Smooth muscle cell of the brain vasculature (primary cell): ENCODE measurements at regions not wholly inside any gene's neighbourhood (a gene's known extent, or its start where the extent isn't known, plus 50 kb on each side); places are given as distances from the start of the nearest gene placed in this dataset.

ENCODE experiments used
- DNase-seq: peaks from one replicate; pipeline ENCODE4 v3.0.0-alpha.2; 2012; ENCODE audit warnings: low read depth, low spot score

DNA sequence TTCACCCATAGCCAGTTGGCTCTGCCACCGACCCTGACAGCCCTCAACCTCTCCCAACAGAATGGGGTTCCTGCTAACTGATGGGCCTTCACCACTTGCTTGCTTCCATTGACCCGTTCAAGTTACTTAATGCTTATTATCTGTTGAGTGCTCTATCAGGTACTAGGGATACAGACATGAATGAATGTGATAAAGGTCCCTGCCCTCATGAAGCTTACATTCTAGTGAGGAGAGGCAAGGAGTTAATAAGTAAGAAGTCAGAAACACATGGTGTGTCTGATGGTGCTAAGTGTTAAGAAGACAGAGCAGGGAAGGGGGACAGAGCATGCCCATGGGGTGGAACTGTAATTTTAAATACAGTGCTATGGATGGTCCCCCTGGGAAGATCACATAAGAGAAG lies 107.5 kb upstream of the JUN start:
- DNase-seq, result no peak

DNA sequence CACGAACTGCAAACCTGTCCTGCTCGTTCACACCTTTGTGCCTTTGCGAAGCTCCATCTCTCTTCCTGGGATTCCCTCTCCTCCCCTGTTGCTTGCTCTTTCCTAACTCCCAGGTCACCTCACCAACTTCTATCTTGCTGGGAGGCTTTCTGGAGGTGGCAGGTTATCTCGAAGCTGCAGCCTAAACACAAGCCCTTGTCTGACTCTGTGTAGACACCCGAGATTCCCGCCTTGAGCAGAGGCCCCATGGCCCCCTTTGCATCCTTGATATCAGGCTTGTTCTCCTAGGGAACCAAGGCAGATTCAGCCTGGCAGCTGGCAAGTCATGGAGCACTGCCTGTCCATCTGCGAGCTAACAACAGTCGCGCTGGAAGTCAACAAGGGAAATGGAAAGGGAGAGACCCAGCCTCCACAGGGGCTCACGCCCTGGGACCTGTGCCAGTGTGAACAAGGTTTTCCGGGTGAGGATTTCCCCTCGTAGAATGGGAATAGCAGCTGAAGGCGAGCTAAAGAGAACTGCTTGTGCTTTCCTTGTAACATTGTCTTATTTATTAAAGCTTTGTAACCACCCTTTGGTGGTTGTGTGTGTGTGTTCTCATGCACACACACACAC lies 109.5 kb upstream of the JUN start:
- DNase-seq, result no peak

GRCh38 chr1:58895082-58895481 lies 111.2 kb upstream of the JUN start:
- DNase-seq, result no peak

DNA sequence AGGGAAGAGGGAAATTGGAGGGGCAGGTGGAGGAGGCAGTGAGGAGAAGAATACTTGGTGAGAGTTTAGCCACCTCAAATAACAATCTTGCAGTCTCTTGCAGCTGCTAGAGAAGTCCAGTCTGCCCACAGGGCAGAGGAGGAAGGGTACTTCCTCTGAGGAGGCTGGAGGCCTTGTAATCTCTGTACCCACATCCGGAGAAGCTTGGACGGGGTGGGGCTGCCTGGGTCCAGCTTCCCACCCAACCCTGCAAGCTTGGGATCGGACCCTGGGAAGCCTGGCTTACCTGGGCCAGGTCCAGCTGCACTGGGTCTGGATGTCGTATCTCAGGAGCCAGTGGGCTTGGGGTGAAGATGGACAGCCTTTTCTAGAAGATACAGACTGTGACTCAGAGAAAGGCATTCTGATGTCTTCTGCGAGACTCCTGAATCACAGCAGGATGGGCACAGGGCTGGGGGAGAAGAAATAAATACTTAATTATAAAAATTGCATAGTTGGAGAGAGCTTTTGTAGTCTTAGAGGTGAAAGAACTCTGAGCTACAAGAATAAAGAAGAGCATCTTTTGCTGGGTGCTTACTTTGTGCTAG lies 111.8 kb upstream of the JUN start:
- no peak for DNase-seq

DNA sequence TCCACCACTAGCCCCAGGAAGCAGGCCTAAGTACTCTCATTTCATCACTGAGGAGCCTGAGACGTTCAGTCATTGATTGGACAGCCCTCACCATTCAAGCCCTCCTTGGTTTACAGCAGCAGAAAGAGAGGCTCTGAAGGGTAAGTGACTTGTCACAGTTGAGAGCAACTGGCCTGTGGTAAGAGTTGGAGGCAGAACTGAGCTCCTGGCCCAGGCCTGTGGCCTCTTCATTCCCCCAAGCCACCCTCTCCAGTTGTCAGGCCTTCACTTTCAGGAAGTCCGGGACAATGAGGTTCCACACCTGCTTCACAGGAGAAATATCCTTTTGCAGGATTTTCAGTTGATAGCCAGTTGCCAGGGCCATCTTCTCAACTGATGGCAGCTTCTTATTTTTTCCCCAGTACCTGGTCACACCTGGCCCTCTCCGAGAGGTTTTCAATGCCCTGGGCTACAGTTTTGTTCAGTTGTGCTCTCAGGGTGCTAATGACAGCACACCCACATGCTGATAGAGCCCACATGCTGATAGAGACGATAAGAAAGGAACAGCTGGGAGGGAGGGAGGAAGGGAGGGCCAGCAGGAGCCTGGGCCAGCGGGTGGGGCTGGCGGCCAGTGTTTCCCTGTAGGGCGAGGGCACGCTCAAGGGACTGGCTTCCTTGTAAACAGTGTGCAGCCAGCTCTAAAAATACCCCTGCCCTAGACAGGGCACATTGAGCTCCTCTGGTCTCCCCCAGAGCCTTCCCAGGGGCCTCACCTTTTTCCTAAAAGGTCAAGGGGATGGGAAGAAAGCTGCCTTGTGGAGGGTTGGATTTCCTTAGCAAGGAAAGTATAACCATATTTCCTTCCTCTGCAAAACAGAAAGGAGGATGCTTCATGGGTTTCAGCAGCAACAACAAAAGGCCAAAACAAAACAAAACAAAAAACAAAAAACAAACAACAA lies 112.7 kb upstream of the JUN start:
- no peak for DNase-seq

DNA sequence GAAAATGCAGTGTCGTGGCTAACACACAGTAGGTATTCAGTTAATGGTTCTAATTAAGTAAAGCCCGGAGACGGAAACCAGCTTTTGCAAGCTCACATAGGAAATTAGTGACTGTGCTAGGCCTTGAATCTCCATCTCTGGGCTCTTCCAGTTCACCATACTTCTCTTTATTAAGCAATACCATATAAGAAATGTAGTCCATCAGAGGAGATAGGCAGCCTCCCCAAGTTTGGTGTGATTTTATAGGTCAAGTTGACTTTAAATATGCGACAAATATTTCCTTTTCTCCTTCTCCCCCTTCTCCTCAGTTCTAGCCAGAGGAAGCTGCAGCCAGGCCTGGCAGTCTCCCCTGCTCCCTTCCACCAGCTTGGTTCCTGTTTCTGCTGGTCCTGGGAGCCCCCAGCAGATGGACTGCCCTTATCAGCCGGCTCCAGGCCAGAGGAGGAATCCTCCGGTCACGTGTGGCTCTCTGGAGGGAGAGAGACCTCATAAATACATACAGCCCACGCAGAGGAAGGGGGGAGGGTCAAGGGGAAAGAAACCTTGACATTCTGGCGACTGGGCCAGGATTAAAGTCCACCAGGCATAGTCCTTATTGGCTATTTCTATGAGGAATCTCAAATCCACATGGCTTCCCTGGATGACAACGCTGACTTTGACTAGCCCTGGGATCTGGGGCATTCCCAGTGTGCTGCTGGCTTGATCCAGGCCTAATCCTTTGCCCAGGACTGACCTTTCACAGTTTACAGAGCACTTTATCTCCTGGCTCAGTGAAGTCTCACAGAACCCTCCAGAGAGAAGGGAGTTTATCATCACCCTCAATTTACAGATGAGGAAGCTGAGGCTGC lies 115.1 kb upstream of the JUN start:
- no peak for DNase-seq

DNA sequence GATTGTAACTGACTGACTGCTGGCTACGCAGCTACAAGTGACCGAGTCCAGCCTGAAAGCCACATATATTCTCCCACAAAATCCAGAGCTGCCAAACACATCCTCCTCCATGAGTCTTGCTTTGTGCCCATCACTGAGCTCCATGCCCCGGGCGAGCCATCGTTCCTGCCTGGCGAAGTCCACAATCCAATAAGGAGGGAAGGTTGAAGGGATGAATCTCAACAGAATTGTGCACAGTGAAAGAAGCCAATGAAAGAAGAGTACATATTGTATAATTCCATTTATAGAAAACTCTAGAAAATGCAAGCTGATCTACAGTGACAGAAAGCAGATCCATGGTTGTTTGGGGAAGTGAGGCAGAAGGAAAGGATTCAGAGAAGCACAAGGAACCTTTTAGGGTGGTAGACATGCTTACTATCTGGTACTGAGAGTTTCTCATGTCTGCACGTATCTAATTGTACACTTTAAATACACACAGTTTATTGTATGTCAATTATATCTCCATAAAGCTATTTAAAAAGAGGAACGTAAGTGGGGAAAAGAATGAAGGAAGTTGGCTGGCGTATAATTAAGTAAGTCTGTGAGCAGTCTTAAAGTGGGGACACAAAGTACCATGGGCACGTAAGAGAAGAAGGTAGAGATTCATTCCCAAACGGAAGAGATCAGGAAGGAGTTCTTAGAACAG lies 115.9 kb upstream of the JUN start:
- no peak for DNase-seq

GRCh38 chr1:58900396-58900795 lies 116.5 kb upstream of the JUN start:
- DNase-seq, result no peak

DNA sequence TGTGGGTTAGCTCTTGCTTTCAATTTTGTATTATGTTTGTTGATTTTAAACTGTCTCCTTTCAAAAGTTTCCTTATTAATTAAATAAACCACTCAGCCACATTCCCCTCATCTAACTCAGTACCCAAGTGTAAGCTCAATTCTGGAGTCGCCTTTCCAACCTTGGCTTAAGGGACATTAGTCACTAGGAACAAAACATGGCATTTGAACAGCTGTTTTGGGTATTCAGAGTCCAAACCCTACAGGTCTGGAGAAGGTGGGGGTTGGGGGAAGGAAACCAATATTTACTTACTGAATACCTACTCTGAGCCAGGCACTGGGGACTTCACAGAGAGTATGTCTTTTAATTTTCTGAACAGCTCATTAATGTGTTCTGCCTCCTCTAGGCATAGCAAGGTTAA lies 117.2 kb upstream of the JUN start:
- DNase-seq, result no peak

DNA sequence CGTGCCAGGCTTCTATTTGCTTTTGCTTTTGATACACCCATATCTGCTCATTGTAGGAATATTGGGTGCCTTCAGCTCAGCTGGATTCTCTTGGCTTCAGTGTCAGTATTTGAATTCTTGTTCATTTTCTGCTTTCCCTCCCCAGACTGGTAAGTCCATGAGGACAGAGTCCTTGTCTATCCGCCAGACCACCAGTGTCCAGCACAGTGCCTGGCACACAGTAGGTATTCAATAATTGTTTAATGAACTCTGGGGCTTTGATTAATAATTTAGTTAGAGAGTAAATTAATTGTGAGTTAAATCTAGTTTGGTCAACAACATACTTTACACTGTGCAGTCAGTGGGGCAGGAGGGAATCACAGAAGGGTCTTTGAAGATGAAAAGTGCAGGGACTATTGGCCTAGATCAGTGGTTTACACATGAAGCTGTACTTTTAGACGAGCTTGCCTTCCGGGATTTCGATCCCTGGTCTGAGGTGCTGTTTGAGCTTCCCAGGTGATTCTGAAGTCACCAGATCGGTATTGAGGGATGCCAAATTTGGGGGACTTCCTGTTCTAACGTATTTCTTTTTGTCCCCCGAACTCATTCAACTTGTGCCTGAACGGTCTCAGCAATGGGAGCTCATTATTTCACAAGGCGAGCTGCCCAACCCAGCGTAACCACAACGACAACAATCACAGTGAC lies 119.1 kb upstream of the JUN start:
- DNase-seq, result no peak

DNA sequence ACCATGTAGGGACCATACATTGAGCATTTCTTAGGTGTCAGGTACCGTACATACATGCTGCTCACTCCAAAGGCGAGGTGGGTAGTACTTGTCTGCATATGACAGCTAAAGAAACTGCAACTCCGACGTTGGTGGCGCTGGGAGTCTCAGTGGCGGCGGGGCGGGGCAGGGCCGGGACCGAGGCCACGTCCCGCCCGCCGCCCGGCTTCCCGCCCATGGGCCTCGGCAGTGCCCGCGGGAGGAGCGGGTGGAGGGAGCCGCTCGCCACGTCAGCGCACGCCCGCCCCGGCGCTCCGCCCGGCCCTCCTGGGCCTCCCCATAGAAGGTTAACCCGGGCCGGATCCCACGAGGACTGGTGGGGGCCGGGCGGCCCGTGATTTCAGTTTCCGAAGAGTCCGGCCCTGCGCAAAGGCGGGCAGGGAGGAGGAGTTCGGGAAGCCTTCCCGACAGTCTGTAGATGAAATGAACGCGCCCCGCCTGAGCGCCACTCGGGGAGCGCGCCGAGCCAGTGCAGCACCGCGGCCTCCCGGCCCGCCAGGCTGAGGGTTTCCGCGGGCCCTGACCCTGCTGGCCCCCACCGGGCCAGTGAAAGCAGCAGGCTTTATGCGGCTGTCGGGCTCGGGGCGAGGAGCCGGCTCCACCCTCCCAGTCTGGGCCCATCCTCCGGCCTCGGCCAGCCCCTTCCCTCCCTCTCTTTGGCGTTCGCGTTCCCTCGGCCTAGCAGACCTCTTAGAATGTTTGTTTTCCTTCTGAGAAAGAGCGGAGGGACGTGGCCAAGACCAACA lies 119.9 kb upstream of the JUN start:
- peak; percentile 85 for DNase-seq

- no peak for DNase-seq
Measured at GRCh38 chr1:58904299-58905125, 120.7 kb upstream of the JUN start.

GRCh38 chr1:58905126-58905490 lies 121.3 kb upstream of the JUN start:
- DNase-seq, result no peak

DNA sequence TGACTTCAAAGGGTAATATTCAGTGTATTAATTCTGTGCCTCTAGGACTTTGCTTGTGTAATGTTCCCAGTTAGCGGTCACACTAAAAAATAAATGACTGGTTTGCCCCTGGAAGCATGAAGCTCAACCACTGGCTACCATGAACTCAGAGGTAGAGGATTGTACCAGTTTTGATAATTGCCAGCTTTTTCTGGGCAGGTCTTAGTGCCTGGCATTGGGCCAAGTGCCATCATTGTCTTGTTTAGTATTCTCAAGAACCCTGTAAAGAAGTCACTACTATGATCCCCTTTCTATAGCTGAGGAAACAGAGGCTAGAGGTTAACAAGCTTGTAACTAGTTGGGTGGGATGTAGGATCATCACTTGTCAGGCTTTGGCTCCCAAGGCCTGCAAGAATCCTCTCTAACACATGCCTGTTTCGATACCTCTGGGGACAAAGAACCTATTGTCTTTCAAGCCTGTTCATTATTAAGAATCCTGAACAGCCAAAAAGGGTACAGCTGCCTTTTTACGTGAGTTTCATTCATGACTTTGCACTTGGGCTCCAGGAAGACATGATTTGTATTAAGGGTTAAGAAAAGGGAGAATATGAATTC lies 121.9 kb upstream of the JUN start:
- no peak for DNase-seq

DNA sequence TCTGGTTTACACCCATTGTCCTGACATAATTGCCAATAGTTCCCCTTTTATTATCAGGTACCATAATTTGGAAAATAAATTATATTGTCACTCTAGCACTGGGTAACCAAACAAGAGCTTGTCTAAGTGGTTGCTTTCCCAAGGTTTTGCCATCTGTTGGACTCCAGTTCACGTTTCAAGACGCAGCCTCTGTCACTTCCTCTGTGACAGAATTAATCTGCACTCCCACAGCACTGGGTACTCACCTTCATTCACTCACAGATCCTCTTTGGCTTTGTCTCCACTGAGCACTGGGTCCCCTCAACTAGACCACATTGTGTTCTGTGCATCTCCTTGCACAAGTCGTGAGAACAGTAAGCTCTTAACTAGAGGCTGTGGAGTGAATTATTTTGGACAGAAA lies 123.6 kb upstream of the JUN start:
- no peak for DNase-seq

GRCh38 chr1:58908561-58909560 lies 125.0 kb upstream of the JUN start:
- DNase-seq, result no peak

GRCh38 chr1:58909914-58910681 lies 126.3 kb upstream of the JUN start:
- no peak for DNase-seq
